ENCODE measurements at regions not wholly inside any gene's neighbourhood (a gene's known extent, or its start where the extent isn't known, plus 50 kb on each side); places are given as distances from the start of the nearest gene placed in this dataset.
A peak's percentile ranks its signal among the peaks of the same experiment; 100 is the strongest.

- no peak for DNase-seq
Measured at GRCh38 chr15:37261685-37262084, 161.3 kb upstream of the MEIS2 start.

DNA sequence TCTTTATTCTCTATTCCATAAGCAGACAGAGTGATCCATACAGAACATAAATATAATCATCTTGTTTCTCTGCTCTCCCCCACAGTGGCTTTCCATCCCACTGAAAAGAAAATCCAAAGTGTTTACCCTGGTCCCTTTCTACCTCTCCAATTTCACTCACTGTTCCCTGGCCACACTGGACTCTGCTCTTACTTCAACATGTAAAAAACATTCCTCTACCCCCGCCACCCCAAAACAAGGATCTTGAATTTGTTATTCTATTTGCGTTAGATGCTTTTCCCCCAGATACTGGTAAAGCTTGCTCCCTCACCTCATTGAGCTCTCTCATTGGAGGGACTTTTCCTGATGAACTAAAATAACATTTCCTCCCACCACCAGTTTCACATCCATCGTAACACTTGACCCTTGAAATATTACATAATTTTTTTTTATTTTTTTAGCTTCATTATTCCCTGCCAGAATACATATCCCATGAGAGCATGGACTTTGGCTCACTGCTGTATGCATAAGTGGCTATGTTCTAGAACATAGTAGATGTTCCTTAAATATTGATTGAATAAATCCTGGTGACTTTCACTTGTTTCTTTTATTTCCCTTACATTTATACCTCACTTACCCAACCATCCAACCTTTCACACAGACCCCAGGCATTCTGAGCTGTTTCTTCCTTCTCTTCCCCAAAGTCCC, 162.7 kb upstream of the MEIS2 start:
- DNase-seq = no peak

GRCh38 chr15:37289109-37289765, 188.9 kb upstream of the MEIS2 start:
- DNase-seq = peak; percentile 16

DNA sequence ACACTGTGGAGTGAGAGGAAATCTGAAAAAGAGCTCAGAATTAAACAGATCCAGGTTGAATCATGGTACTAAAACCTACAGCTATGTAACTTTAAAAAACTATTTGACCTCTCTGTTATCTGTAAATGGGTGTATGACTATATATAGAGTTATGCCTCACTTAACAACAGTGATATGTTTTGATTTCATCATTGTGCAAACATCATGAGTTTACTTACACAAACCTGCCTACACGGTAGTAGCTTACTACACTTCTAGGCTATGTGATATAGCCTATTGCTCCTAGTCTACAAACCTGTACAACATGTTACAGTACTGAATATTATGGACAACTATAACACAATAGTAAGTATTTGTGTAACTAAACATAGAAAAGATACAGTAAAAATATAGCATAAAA, 191.6 kb upstream of the MEIS2 start:
- DNase-seq = peak; percentile 48

DNA sequence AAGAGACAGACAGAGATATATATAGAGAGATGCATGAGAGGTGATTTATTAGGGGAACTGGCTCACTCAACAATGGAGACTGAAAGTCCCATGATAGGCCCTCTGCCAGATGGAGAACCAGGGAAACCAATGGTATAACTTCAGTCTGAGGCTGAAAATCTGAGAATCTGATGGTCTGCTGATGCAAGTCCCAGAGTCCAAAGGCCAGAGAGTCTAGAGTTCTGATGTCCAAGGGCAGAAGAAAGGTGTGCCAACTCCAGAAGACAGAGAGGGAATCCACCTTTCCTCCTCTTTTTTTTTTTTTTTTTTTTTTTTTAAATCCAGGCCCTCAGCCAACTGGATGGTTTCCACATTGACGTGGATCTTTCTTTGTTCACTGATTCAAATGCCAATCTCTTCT, 197.9 kb upstream of the MEIS2 start:
- peak; percentile 12 for DNase-seq

DNA sequence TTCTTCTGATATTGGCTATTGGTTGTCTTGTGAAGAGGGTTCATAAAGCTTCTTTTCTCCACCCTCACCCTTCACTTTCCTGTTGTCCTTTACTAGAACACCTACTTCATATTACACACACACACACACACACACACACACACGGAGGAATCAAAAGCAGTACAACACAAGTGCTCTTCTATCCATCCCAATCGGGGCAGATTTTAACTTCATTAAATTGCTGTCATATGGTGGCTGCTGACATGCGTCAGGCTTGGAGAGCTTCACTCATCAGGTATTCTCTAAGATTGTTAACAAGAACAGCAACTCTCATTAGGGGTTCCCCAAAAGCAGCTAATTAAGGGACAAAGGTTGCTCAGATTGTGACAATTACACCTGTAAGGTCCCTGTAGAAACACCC, 239.1 kb upstream of the MEIS2 start:
- DNase-seq = no peak

DNA sequence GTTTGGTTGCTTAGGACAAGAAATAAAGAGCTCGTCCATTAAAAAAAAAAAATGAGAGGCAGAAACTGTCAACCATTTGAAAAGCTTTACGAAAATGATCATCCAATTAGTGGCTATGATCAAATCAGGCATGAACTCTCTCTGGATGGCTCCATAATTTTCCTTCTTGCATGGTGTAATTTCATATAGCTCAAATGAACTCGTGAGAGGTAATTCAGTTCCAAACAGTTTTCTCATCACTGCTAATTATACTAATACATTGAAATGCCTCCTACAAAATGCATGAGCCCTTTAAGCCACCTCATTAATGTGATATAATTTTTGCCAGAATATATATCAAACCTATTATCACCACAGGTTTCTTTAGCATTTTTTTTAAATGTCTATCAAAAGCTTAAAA, 239.5 kb upstream of the MEIS2 start:
- no peak for DNase-seq

- no peak for DNase-seq
Measured at GRCh38 chr15:37340438-37340837, 240.1 kb upstream of the MEIS2 start.

GRCh38 chr15:37359101-37359892, 258.9 kb upstream of the MEIS2 start:
- DNase-seq = no peak

GRCh38 chr15:37359893-37360290, 259.5 kb upstream of the MEIS2 start:
- no peak for DNase-seq

DNA sequence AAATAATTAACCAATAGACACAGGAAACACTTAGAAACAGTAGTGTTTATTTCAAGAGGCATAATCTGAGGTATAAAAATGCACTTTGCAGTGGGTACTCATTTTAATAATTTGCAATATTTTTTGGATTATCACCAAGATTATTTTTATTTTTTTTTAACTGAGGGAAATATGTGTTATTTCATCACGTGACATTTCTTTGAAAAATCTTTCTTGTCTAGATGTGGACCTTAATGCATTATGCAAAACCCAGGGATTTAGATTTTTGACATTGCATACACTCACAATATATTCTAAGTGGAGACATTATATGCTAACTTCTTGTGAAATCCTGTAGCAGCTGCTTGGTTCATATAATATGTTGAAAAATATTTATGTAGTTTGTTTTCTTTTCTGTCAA, 260.4 kb upstream of the MEIS2 start:
- no peak for DNase-seq

GRCh38 chr15:37361621-37362020, 261.3 kb upstream of the MEIS2 start:
- DNase-seq = no peak

- no peak for DNase-seq
Measured at GRCh38 chr15:37362414-37362813, 262.1 kb upstream of the MEIS2 start.

DNA sequence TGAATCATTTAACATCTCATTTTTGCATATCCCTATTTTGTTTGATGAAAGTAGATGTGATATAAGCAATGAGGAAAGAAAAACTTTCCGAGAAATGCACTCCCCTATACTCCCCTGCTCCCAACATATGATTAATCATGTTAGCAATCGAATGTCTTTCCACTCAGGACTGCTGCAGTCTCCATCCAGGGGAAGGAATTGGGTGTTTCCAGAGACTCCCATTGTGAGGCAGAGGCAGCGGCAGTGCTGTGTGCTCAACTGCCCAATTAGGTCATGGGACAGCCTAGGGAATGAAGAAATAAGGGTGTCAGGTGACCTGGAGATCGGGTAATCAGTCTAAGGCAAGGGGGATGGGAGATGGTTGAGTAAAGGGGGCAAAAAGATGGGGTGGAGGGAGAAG, 268.6 kb upstream of the MEIS2 start:
- no peak for DNase-seq

DNA sequence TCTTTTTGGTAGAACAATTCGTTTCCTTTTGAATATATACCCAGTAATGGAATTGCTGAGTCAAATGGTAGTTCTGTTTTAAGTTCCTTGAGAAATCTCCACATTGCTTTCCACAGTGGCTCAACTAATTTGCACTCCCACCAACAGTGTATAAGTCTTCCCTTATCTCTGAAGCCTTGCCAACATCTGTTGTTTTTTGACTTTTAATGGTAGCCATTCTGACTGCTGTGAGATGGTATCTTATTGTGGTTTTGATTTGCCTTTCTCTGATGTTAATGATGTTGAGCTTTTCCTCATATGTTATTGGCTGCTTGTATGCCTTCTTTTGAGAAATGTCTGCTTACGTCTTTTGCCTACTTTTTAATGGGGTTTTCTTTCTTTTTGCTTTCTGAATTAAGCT, 270.6 kb upstream of the MEIS2 start:
- DNase-seq = peak; percentile 77

DNA sequence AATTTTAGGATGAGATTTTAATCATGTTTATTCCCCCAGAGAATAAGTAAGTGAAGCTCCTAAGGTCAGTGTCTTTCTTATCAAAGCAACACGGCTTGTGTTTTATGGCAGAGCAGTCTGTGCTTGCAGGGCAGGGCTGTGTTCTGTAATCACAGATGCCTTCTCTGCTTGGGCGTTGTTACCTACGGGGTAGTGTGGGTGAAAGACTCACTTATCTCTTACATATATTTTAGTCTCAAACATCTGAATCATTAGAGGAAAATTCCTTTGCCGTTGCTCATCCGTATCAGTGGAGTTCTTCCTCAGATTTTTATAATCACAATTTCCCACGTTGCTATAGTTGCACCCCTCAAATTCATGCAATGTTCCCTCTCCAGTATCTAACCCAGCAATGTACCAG, 271.7 kb upstream of the MEIS2 start:
- peak; percentile 90 for DNase-seq

GRCh38 chr15:37375519-37375918, 275.2 kb upstream of the MEIS2 start:
- no peak for DNase-seq

- no peak for DNase-seq
Measured at GRCh38 chr15:37377428-37377827, 277.1 kb upstream of the MEIS2 start.

DNA sequence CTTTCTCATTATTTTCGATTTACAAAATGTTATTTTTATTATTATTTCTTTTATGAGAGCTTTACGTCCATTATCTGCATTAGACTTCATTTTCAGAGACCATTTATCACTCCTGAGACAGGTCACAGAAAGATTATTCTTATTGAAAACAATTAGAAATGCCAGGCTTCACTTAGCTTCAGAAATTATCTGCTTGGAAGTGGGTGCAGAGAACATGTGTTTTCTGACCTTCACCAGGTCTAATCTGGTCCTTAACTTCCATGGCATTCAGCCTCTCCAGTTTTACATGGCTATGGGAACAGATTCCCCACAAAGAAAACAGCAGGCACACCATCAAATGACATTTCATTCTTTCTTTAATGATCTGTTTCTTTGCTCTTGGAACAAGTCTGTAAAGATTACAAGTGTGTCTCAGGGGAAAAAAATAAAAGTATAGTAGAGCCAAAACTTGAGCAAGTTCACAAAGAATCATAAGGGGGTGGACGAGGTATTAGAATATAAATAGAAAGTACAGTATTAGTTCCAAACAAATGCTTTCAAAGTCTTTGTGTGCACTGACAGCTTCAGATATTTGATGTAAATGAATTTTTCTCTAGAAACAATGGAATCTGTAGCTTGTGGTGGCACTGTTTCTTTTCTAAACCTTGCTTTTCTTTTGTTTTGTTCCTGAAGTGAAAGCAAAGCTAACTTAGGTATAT, 294.2 kb upstream of the MEIS2 start:
- no peak for DNase-seq

DNA sequence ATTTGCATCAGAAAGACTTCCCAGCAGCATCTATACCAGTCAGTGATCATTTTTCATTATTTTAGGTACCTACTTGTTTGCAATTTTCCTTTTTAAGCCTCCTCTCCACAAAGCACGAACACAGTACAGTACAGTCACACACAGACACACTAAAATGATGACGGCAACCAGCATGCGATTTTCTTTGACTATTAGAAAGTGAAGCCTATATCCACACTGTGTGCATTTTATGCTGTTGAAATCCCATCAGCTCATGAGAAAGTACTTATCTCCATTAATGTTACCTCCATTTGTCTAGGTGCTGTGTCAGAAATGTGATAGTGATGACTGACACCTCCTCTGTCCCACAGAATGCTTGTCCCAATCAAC, 294.7 kb upstream of the MEIS2 start:
- DNase-seq = no peak

- DNase-seq = no peak
Measured at GRCh38 chr15:37397266-37398022, 297.1 kb upstream of the MEIS2 start.

DNA sequence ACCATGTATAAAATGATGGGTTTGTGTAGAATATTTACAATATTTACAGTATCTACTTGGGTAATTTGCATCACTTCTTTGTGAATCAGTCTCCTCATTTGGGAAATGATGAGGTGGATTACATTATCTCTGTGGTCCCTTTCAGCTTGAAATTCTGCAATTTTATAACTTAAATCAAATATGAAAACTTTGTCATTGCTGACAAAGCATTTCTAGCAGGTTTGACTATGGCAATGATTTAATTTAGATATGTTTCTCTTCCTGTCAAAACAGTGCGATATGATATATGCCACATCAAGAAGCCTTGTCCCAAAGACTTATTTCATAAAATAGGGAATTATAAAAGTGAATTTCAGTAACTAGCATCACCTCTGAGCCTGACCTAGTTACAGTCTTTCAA, 315.8 kb upstream of the MEIS2 start:
- no peak for DNase-seq

GRCh38 chr15:37425541-37425940, 325.2 kb upstream of the MEIS2 start:
- DNase-seq = peak; percentile 46

All from NCI-H226 (cell line).